HG02870 (cell line): ENCODE measurements at regions not wholly inside any gene's neighbourhood (a gene's known extent, or its start where the extent isn't known, plus 50 kb on each side); places are given as distances from the start of the nearest gene placed in this dataset.
A peak's percentile ranks its signal among the peaks of the same experiment; 100 is the strongest.
"Not testable (repeated sequence)": the region's sequence is repeated elsewhere in the genome, so short reads cannot be mapped to it uniquely, and the experiment has no call there.

ENCODE experiments used
- ATAC-seq: cut with Tn5 transposase; IDR thresholded peaks from one replicate; pipeline ENCODE4 v1.9.1; 2021; ENCODE audit warnings: mild to moderate bottlenecking, moderate library complexity; ENCODE audit not compliant: unreplicated experiment

- no peak for ATAC-seq
Measured at GRCh38 chr3:194054961-194055360, 81.0 kb upstream of the HES1 start.

DNA sequence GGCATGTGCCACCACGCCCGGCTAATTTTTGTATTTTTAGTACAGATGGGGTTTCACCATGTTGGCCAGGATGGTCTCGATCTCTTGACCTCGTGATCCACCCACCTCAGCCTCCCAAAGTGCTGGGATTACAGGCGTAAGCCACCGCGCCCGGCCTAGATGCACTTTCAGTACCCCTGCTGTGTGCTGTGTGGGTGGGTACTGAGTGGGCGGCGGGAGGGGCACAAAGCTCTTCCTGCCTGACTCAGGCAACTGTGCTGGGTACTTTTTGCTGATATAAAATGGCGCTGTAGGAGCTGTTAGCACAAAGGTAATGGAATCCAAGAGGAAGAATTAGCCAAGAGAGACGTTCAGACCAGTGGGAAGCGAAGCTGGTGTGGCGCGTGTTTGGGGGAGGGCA lies 79.6 kb upstream of the HES1 start:
- not testable (repeated sequence) for ATAC-seq

DNA sequence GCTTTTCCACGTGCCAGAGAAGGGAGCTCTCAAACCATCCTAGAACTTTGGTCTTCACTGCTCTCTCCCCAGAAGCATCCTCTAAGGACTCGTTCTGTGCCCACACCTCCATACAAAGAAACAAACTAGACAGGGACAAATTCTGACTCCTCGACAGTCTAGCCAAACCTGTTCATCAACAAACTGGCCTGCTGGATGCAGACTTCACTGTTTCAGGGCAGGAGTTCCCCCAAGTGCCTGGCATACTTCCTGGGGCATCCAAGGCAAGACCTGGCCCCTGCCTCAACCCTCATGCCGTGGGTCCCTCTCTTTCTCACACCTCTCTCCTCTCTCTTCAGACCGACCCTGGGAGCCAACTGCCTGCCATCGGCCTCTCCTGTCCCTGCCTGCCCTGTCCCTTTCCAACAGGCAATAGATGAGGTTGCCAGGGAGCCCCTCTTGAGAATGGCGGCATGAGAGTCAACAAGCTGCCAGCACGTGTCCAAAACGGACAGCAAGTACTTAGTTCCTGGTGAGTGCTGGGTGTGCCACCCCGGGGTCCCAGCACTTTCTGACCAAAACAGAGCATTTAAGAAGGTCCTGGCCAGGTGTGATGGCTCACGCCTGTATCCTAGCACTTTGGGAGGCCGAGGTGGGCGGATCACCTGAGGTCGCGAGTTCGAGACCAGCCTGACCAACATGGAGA lies 79.1 kb upstream of the HES1 start:
- no peak for ATAC-seq

GRCh38 chr3:194057570-194058188 lies 78.3 kb upstream of the HES1 start:
- peak; percentile 8 for ATAC-seq

DNA sequence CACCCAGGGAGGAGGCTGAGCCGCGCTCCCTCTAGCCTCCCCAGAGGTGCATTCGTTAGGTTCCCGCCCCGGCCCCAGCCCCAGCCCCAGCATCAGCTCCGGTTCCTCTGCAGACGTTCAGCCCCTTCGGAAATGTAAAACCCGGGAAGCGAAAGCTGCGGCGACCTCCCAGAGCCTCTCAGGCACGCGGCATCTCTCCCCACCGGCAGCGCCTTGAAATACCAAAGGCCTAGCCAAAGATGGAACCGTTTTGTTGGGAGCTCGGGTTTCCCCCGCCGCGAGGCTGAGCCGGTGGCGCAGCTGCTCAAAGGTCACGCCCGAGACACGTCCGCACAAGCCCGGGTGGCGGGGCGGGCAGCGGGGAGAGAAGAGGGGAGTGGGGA lies 77.8 kb upstream of the HES1 start:
- peak; percentile 61 for ATAC-seq

GRCh38 chr3:194058753-194059152 lies 77.2 kb upstream of the HES1 start:
- no peak for ATAC-seq

- no peak for ATAC-seq
Measured at GRCh38 chr3:194061421-194062030, 74.4 kb upstream of the HES1 start.

GRCh38 chr3:194062830-194063229 lies 73.1 kb upstream of the HES1 start:
- ATAC-seq: no peak

DNA sequence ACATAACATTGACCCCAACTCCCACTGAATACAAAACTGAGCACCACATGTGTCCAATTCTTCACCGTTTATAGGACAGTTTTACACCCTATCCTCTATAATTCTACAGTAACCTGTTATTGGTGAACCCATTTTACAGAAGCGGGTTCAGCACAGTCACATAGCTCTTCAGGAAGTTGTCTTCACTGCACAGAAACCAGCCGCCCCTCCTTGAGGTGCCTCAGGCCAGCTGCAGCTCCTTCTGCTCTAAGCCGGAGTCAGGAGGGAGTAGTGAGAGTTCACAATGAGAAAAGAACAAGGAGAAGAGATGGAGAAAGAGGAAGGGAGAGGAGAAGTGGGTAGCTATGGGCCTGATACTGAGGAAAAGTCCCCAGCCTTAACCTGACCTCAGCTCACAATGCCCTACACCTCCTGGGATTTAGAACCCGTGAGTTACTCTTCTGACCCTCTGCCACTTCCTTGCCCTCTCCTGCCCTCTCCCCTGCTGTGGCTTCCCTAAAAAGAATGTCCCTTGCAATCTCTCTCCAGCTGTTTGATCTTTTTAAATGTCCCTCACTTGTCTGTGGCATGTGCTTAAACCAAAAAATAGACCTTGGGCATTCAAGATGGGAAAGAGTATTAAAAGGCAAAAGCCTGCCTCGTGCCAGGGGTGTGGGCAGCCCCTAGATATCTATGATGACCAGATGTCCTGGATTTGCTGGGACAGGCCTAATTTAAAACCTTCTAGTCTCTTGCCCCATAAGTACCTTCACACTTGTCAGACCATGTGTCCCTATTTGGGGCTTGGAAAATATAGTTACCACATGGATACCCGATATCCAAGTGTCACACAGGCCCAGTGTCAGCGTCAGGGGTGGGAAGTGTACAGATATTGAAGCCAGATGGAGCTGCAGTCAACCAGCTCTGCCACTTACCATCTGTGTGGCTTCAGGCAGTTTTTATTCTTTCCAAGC lies 71.3 kb upstream of the HES1 start:
- no peak for ATAC-seq

- not testable (repeated sequence) for ATAC-seq
Measured at GRCh38 chr3:194067327-194067726, 68.6 kb upstream of the HES1 start.

- no peak for ATAC-seq
Measured at GRCh38 chr3:194067949-194068362, 68.0 kb upstream of the HES1 start.

DNA sequence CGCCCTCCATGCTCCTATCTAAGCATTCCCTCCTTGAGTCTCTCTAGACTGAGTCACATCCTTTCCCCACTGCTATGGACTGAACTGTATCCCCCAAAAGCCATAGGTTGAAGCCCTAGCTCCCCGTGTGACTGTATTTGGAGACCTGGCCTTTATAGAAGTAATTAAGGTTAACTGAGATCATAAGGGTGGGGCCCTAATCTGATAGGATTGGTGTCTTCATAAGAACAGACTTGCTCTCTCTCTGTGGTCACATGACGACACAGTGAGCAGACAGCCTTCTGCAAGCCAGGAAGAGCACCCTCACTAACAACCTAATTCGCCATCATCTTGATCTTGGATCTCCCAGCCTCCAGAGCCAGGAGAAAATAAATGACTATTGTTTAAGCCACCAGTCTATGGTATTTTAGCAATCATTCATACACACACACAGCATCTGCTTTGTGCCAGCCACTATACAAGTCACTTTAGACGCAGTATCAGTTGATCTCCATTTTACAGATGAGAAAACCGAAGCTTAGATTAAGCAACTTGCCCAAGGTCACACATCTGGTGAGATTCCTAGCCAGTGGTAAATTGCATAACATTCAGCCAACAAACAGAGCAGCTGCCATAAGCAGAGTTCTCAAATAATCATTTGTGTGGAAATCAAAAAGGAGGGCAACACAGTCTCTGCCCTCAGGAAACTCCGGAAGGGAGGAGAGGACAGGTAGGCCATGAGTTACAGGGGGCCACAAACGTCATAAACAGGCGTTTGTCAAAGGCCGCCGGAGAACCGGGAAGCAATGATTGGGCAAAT lies 66.3 kb upstream of the HES1 start:
- no peak for ATAC-seq

DNA sequence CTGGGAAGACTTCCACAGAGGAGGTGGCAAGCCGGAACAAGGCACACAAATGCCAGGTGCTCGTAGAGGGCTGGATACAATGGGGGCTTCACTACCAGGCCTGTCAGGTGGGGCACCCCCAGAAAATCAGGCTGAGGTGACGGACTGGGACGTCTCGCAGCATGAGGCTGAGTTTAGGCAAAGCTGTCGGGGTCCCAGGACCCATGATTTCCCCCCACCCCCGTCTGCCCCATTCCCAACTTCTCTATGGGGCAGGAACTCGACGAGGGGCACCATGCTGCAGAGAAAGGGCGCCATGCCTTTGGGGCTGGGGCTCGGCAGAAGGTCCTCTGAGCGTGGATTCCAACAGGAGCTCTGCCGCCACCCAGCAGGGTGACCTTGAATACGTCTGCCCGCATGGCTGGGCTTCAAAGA lies 65.7 kb upstream of the HES1 start:
- no peak for ATAC-seq

- ATAC-seq: peak; percentile 90
Measured at GRCh38 chr3:194070634-194071409, 65.1 kb upstream of the HES1 start.

DNA sequence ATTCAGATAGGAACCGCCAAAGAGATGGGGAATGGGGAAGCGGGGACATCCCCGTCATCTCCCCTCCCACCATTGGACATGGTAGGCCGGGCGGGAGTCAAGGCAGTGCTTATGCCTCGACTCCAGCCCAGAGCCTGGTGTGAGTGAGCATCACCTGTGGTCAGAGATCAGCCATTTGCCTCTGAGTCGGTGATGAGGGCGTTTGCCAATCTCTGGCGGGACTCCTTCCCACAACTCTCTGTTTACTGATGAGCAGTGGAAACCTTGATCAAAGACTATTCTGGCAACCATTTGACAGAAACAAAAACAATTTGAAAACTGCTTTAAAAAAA lies 63.9 kb upstream of the HES1 start:
- no peak for ATAC-seq

DNA sequence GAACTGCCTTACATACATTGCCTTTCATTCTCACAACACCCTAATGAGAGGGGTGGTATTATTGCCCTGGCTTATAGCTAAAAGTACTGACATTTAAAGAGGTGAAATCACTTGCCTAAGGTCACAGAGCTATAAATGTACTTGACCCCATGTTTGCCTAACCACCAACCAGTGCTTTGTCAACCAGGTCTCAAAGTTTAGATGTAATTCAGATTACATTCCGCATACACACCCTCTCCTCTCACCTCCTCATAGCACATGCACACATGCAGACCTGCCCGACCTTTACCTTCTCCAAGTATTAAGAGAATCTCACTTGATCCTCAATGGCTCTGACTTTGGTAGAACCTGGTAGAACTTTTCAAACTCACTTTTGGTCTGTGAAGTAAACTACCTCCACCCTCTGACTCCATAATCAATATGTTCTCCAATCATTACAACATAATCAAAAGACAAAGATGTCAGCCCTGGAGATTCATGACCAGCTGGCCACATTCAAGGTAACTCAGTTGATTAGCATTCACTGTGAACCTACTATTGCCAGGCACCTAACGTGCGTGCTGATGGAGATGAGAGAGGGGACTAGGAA lies 63.2 kb upstream of the HES1 start:
- no peak for ATAC-seq

DNA sequence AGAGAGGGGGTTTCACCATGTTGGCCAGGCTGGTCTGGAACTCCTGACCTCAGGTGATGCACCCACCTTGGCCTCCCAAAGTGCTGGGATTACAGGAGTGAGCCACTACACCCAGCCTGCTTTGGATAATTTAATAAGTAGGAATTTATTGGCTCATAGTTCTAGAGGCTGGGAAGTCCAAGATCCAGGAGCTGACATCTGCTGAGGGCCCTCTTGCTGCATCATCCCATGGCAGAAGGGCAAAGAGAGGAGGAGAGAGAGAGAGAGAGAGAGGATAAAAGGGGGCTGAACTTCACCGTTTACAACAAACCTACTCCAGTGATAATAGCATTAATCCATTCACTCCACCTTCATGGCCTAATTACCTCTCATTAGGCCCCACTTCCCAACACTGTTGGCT lies 62.0 kb upstream of the HES1 start:
- ATAC-seq: no peak

- no peak for ATAC-seq
Measured at GRCh38 chr3:194075088-194075615, 60.8 kb upstream of the HES1 start.

DNA sequence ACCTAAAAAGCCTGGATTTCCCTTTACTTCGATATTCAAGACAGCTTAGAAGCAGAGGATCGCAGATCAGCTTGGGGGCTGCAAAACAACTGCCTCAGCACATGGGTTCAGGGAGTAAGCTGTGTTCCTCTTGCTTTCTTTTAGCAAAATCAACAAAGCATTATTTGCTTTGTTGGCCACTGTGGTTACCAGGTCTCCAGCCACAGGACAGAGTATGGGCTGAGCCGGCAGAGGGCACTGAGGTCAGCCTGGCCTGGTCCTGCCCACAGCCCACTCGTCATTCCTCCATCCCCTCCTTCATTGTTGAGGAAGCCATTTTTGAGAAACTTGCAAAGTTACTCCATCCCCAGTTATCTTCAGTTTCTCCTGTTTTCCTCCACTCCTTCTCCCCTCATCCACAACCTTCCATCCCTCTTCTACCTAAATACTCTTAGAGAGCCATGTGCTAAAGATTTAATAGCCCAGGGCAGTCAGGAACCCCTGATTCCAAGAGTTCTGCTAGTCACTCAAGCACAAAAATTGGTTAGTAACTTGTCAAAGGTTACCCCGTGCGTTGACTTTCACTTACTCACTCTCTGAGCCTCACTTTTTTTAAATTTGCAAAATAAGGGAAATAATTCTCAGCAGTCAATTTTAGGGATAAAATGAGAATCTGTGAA lies 60.0 kb upstream of the HES1 start:
- no peak for ATAC-seq
